ENCODE measurements at regions not wholly inside any gene's neighbourhood (a gene's known extent, or its start where the extent isn't known, plus 50 kb on each side); places are given as distances from the start of the nearest gene placed in this dataset.

DNA sequence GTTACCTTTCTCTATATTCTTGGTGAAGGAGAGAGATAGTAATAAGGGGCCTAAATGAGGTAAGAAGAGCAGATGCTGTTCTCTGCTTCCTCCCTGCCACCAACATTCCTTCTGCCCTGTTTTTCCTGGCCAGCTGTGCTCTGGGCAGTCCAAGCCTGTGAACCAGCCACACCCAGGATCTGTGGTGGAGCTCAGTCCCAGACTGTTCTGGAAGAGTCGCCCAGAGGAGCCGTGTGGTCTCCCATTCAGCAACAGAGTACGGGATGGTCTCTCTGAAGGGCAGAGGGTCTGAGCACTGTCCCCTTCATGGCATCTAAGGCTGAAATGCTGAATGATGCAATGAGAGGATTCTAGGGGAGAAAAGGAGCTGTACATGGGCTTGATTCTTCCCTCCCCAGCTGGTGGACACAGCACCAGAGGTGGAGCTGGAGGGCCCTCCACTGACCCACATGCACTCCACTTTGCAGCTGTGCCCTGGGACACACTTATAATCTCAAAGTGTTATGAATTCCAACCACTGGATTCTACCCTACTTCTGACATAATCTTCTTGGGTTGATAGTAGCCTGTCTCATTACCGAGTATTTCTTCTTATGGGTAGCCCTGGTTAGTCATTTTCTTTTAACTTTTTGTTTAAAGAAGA, 70.8 kb upstream of the RPS23 start:
- no peaks in the 10 kb centered on the region for H3K36me3 ChIP-seq (ENCODE audit: control insufficient read depth, insufficient read depth, low read length)
- H3K79me2 ChIP-seq (ENCODE audit: control insufficient read depth, insufficient read depth, low read length): no peaks in the 10 kb centered on the region
- no peak for ATAC-seq
- in situ Hi-C loops (cut with MboI) (no loop called here), intact Hi-C loops (cut with micrococcal nuclease) (no loop called here)
- BruUV-seq (replicated peaks): no TSS peak
- 14% methylated on average over 4 of the region's 4 CpGs for WGBS (ENCODE audit: insufficient coverage, low coverage, missing lambda C conversion rate)
- no peaks in the 10 kb centered on the region for H4K20me1 ChIP-seq (replicated peaks; ENCODE audit: control insufficient read depth, insufficient read depth, low read length)
- no peaks in the 10 kb centered on the region for H3K9me3 ChIP-seq (replicated peaks; ENCODE audit: control insufficient read depth, insufficient read depth, low read depth, low read length)
- H2AFZ ChIP-seq (ENCODE audit: low read depth, low read length): 0 out of 2 replicates have a peak overlapping the region, but pooled peaks have one; percentile 8
- no peaks in the 10 kb centered on the region for H3K9me1 ChIP-seq (ENCODE audit: control insufficient read depth, insufficient read depth, low read length)
- no peaks in the 10 kb centered on the region for H3K27me3 ChIP-seq (ENCODE audit: control insufficient read depth in 2 of 2, insufficient read depth in 2 of 2, low read length in 2 of 2)
- H3K4me2 ChIP-seq (ENCODE audit: insufficient read depth, low read length): no peak overlapping the region
- H3K4me1 ChIP-seq (replicated peaks in 1 of 2; ENCODE audit: control insufficient read depth in 2 of 2, insufficient read depth in 2 of 2, low read length in 2 of 2): peaks cover 0 to 11% of the 10 kb centered on the region in 2 experiments; a peak in 3 of 5 replicates
- H3K9ac ChIP-seq (ENCODE audit: insufficient read depth in 1 of 2, low read depth in 2 of 2, low read length in 2 of 2): no peak overlapping the region
- no peak for FAIRE-seq
- H3K4me3 ChIP-seq: no peak overlapping the region
- H3K27ac ChIP-seq (ENCODE audit: extremely low read depth, low read depth, low read length): no peak overlapping the region
- DNase-seq (ENCODE audit: extremely low read depth in 1 of 4, low spot score in 3 of 4): no peak
- ChIA-PET CTCF (ENCODE audit: low intra/inter-chr PET ratio) (interaction anchor here (0.8 kb wide), 1 partner anchor 37 kb away, joined by 5 read pairs; no protein-coding TSS in a partner anchor), POLR2A (interaction anchor here (0.7 kb wide), 1 partner anchor 10 kb away, joined by 3 read pairs; no protein-coding TSS in a partner anchor)
- TF ChIP-seq CBFA2T2 (conservative IDR thresholded peaks at IDR 0.05) (no peak), MBD2 (IDR thresholded peaks at IDR 0.05; ENCODE audit: borderline replicate concordance, low read depth) (no peak), CTCF (IDR thresholded peaks at IDR 0.05 in 2 of 3, conservative IDR thresholded peaks at IDR 0.05 in 1 of 3; ENCODE audit: insufficient read depth in 2 of 3, low read depth in 1 of 3, low read length in 3 of 3) (peak in 1 of 3 experiments; percentile 10; a peak in 1 of 6 replicates)
